ENCODE measurements at regions not wholly inside any gene's neighbourhood (a gene's known extent, or its start where the extent isn't known, plus 50 kb on each side); places are given as distances from the start of the nearest gene placed in this dataset.

GRCh38 chr6:11462742-11463397, 74.7 kb upstream of the TMEM170B start:
- TF ChIP-seq GATA3 (IDR thresholded peaks at IDR 0.05; ENCODE audit: low read depth, low read length) = no peak
- no peak for TF ChIP-seq GATA2 (IDR thresholded peaks at IDR 0.05; ENCODE audit: low read depth, low read length)

GRCh38 chr6:11460837-11461661, 76.5 kb upstream of the TMEM170B start:
- TF ChIP-seq GATA3 (IDR thresholded peaks at IDR 0.05; ENCODE audit: low read depth, low read length) = no peak
- no peak for TF ChIP-seq GATA2 (IDR thresholded peaks at IDR 0.05; ENCODE audit: low read depth, low read length)

- TF ChIP-seq GATA2 (IDR thresholded peaks at IDR 0.05; ENCODE audit: low read depth, low read length) (no peak), GATA3 (IDR thresholded peaks at IDR 0.05; ENCODE audit: low read depth, low read length) (no peak)
These were observed 77.4 kb upstream of the TMEM170B start for GRCh38 chr6:11460001-11460668.

GRCh38 chr6:11459079-11459610, 78.4 kb upstream of the TMEM170B start:
- TF ChIP-seq GATA2 (IDR thresholded peaks at IDR 0.05; ENCODE audit: low read depth, low read length) (no peak), GATA3 (IDR thresholded peaks at IDR 0.05; ENCODE audit: low read depth, low read length) (no peak)

- no peak for TF ChIP-seq GATA3 (IDR thresholded peaks at IDR 0.05; ENCODE audit: low read depth, low read length)
- TF ChIP-seq GATA2 (IDR thresholded peaks at IDR 0.05; ENCODE audit: low read depth, low read length) = no peak
These were observed 79.0 kb upstream of the TMEM170B start for GRCh38 chr6:11458509-11458908.

- TF ChIP-seq GATA2 (IDR thresholded peaks at IDR 0.05; ENCODE audit: low read depth, low read length) = no peak
- no peak for TF ChIP-seq GATA3 (IDR thresholded peaks at IDR 0.05; ENCODE audit: low read depth, low read length)
These were observed 87.5 kb upstream of the TMEM170B start for GRCh38 chr6:11450037-11450436.

- TF ChIP-seq GATA3 (IDR thresholded peaks at IDR 0.05; ENCODE audit: low read depth, low read length) (no peak), GATA2 (IDR thresholded peaks at IDR 0.05; ENCODE audit: low read depth, low read length) (no peak)
These were observed 88.1 kb upstream of the TMEM170B start for GRCh38 chr6:11449408-11449807.

GRCh38 chr6:11448038-11448437, 89.5 kb upstream of the TMEM170B start:
- TF ChIP-seq GATA2 (IDR thresholded peaks at IDR 0.05; ENCODE audit: low read depth, low read length) (no peak), GATA3 (IDR thresholded peaks at IDR 0.05; ENCODE audit: low read depth, low read length) (no peak)

- TF ChIP-seq GATA2 (IDR thresholded peaks at IDR 0.05; ENCODE audit: low read depth, low read length) (no peak), GATA3 (IDR thresholded peaks at IDR 0.05; ENCODE audit: low read depth, low read length) (no peak)
These were observed 90.3 kb upstream of the TMEM170B start for GRCh38 chr6:11447265-11447664.

- TF ChIP-seq GATA2 (IDR thresholded peaks at IDR 0.05; ENCODE audit: low read depth, low read length) = no peak
- no peak for TF ChIP-seq GATA3 (IDR thresholded peaks at IDR 0.05; ENCODE audit: low read depth, low read length)
These were observed 92.4 kb upstream of the TMEM170B start for GRCh38 chr6:11445146-11445545.

- TF ChIP-seq GATA3 (IDR thresholded peaks at IDR 0.05; ENCODE audit: low read depth, low read length) = no peak
These were observed 95.1 kb upstream of the TMEM170B start for GRCh38 chr6:11442495-11442894.

- TF ChIP-seq GATA3 (IDR thresholded peaks at IDR 0.05; ENCODE audit: low read depth, low read length) (no peak), GATA2 (IDR thresholded peaks at IDR 0.05; ENCODE audit: low read depth, low read length) (no peak)
These were observed 97.7 kb upstream of the TMEM170B start for GRCh38 chr6:11439876-11440275.

- TF ChIP-seq GATA2 (IDR thresholded peaks at IDR 0.05; ENCODE audit: low read depth, low read length) = no peak
These were observed 98.5 kb upstream of the TMEM170B start for GRCh38 chr6:11439017-11439420.

- no peak for TF ChIP-seq GATA3 (IDR thresholded peaks at IDR 0.05; ENCODE audit: low read depth, low read length)
- TF ChIP-seq GATA2 (IDR thresholded peaks at IDR 0.05; ENCODE audit: low read depth, low read length) = no peak
These were observed 99.6 kb upstream of the TMEM170B start for GRCh38 chr6:11437824-11438459.

All from SH-SY5Y (cell line).